Activated CD4-positive, alpha-beta T cell treated with anti-CD3 and anti-CD28 coated beads, Interleukin-2, amount 50 U/mL, for 1 hour (primary cell): ENCODE measurements at regions not wholly inside any gene's neighbourhood (a gene's known extent, or its start where the extent isn't known, plus 50 kb on each side); places are given as distances from the start of the nearest gene placed in this dataset.

ENCODE experiments used
- DNase-seq: peaks from one replicate; pipeline ENCODE4 v3.0.0-alpha.2; 2020

GRCh38 chr9:135255033-135255840 lies 167.8 kb downstream of the OLFM1 start:
- no peak for DNase-seq

- no peak for DNase-seq
These were observed 168.5 kb downstream of the OLFM1 start for GRCh38 chr9:135255841-135256580.

- no peak for DNase-seq
These were observed 169.3 kb downstream of the OLFM1 start for GRCh38 chr9:135256581-135257354.

GRCh38 chr9:135258461-135258860 lies 171.0 kb downstream of the OLFM1 start:
- DNase-seq: no peak

GRCh38 chr9:135259273-135259672 lies 171.8 kb downstream of the OLFM1 start:
- DNase-seq: no peak

- DNase-seq: no peak
These were observed 173.0 kb downstream of the OLFM1 start for GRCh38 chr9:135260221-135261180.

GRCh38 chr9:135262248-135262647 lies 174.8 kb downstream of the OLFM1 start:
- DNase-seq: no peak

GRCh38 chr9:135263511-135263910 lies 176.0 kb downstream of the OLFM1 start:
- DNase-seq: no peak

GRCh38 chr9:135265931-135266330 lies 178.5 kb downstream of the OLFM1 start:
- DNase-seq: no peak

- no peak for DNase-seq
These were observed 179.8 kb downstream of the OLFM1 start for GRCh38 chr9:135267191-135267809.

GRCh38 chr9:135268031-135268430 lies 180.6 kb downstream of the OLFM1 start:
- no peak for DNase-seq

GRCh38 chr9:135268981-135269380 lies 181.5 kb downstream of the OLFM1 start:
- DNase-seq: no peak

GRCh38 chr9:135269912-135270830 lies 182.7 kb downstream of the OLFM1 start:
- no peak for DNase-seq

- DNase-seq: no peak
These were observed 184.0 kb downstream of the OLFM1 start for GRCh38 chr9:135271425-135271824.

- no peak for DNase-seq
These were observed 185.1 kb downstream of the OLFM1 start for GRCh38 chr9:135272608-135273007.

- no peak for DNase-seq
These were observed 185.5 kb downstream of the OLFM1 start for GRCh38 chr9:135273008-135273407.

- no peak for DNase-seq
These were observed 187.7 kb downstream of the OLFM1 start for GRCh38 chr9:135275163-135275562.

- no peak for DNase-seq
These were observed 188.3 kb downstream of the OLFM1 start for GRCh38 chr9:135275571-135276289.

- DNase-seq: no peak
These were observed 190.0 kb downstream of the OLFM1 start for GRCh38 chr9:135277219-135278201.
